ENCODE measurements at regions not wholly inside any gene's neighbourhood (a gene's known extent, or its start where the extent isn't known, plus 50 kb on each side); places are given as distances from the start of the nearest gene placed in this dataset.

DNA sequence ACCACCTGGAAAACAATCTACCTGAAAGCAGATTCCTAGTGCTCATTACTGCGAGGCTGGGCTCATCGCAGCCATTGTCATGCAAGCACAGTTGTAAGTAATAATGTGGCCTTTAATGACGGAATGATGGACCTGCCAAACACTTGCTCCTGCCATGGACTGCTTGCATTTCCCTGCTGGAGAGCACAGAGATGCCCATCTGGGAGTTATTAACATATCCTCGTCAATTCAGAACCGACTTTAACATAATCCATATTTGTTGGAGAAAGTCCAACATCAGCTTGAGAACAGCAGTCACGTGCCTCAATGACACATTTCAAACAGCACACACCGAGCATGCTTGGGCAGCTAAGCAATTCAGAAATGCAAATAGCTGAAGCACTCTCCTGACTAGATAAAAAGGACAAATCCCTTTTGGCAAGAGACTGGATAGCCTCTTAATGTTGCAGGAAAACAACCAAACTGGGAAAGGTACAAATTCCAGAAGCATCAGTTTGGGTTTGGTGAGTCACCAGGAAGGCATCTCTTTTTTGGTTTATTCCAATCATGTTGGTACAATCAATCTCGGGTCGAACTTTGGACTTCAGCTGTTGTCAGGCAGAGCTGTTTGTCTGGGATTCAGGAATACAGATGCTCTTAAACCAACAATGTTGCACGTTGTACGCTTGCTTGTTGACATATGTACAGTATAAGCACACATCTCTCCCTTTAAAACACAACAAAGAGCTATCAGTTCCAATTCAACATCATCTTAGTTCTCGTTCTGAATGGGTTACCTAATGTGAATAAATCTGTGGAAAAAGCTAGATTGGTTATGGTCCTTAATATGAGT lies 395.8 kb downstream of the LNPK start (continued):
- TF ChIP-seq, protein P1, sequence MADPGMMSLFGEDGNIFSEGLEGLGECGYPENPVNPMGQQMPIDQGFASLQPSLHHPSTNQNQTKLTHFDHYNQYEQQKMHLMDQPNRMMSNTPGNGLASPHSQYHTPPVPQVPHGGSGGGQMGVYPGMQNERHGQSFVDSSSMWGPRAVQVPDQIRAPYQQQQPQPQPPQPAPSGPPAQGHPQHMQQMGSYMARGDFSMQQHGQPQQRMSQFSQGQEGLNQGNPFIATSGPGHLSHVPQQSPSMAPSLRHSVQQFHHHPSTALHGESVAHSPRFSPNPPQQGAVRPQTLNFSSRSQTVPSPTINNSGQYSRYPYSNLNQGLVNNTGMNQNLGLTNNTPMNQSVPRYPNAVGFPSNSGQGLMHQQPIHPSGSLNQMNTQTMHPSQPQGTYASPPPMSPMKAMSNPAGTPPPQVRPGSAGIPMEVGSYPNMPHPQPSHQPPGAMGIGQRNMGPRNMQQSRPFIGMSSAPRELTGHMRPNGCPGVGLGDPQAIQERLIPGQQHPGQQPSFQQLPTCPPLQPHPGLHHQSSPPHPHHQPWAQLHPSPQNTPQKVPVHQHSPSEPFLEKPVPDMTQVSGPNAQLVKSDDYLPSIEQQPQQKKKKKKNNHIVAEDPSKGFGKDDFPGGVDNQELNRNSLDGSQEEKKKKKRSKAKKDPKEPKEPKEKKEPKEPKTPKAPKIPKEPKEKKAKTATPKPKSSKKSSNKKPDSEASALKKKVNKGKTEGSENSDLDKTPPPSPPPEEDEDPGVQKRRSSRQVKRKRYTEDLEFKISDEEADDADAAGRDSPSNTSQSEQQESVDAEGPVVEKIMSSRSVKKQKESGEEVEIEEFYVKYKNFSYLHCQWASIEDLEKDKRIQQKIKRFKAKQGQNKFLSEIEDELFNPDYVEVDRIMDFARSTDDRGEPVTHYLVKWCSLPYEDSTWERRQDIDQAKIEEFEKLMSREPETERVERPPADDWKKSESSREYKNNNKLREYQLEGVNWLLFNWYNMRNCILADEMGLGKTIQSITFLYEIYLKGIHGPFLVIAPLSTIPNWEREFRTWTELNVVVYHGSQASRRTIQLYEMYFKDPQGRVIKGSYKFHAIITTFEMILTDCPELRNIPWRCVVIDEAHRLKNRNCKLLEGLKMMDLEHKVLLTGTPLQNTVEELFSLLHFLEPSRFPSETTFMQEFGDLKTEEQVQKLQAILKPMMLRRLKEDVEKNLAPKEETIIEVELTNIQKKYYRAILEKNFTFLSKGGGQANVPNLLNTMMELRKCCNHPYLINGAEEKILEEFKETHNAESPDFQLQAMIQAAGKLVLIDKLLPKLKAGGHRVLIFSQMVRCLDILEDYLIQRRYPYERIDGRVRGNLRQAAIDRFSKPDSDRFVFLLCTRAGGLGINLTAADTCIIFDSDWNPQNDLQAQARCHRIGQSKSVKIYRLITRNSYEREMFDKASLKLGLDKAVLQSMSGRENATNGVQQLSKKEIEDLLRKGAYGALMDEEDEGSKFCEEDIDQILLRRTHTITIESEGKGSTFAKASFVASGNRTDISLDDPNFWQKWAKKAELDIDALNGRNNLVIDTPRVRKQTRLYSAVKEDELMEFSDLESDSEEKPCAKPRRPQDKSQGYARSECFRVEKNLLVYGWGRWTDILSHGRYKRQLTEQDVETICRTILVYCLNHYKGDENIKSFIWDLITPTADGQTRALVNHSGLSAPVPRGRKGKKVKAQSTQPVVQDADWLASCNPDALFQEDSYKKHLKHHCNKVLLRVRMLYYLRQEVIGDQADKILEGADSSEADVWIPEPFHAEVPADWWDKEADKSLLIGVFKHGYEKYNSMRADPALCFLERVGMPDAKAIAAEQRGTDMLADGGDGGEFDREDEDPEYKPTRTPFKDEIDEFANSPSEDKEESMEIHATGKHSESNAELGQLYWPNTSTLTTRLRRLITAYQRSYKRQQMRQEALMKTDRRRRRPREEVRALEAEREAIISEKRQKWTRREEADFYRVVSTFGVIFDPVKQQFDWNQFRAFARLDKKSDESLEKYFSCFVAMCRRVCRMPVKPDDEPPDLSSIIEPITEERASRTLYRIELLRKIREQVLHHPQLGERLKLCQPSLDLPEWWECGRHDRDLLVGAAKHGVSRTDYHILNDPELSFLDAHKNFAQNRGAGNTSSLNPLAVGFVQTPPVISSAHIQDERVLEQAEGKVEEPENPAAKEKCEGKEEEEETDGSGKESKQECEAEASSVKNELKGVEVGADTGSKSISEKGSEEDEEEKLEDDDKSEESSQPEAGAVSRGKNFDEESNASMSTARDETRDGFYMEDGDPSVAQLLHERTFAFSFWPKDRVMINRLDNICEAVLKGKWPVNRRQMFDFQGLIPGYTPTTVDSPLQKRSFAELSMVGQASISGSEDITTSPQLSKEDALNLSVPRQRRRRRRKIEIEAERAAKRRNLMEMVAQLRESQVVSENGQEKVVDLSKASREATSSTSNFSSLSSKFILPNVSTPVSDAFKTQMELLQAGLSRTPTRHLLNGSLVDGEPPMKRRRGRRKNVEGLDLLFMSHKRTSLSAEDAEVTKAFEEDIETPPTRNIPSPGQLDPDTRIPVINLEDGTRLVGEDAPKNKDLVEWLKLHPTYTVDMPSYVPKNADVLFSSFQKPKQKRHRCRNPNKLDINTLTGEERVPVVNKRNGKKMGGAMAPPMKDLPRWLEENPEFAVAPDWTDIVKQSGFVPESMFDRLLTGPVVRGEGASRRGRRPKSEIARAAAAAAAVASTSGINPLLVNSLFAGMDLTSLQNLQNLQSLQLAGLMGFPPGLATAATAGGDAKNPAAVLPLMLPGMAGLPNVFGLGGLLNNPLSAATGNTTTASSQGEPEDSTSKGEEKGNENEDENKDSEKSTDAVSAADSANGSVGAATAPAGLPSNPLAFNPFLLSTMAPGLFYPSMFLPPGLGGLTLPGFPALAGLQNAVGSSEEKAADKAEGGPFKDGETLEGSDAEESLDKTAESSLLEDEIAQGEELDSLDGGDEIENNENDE (IDR thresholded peaks at IDR 0.05; ENCODE audit: insufficient replicate concordance, low read length): no peak

Data from H1 (cell line).